ENCODE measurements at regions not wholly inside any gene's neighbourhood (a gene's known extent, or its start where the extent isn't known, plus 50 kb on each side); places are given as distances from the start of the nearest gene placed in this dataset.

- no peak overlapping the region for H3K4me3 ChIP-seq
- H3K36me3 ChIP-seq, result no peaks in the 10 kb centered on the region
- WGBS, 2 donors, result 92 to 94% methylated on average over 1 of the region's 1 CpG
These were observed 90.3 kb downstream of the SMIM20 start for GRCh38 chr4:26004290-26004689.

GRCh38 chr4:26005764-26006163 is 91.7 kb downstream of the SMIM20 start:
- DNase-seq (ENCODE audit: low spot score in 2 of 2), result no peak
- H3K27me3 ChIP-seq, result no peaks in the 10 kb centered on the region
- H3K4me1 ChIP-seq, result no peaks in the 10 kb centered on the region
- peaks cover 0 to 15% (median 0%) of the 10 kb centered on the region in 4 donors for H3K9me3 ChIP-seq
- no peak overlapping the region for H3K4me3 ChIP-seq
- TF ChIP-seq POLR2A (IDR thresholded peaks at IDR 0.05) (no peak), CTCF (IDR thresholded peaks at IDR 0.05) (no peak), EP300 (IDR thresholded peaks at IDR 0.05) (no peak)
- H3K27ac ChIP-seq, result no peak overlapping the region
- H3K36me3 ChIP-seq, result no peaks in the 10 kb centered on the region
- 65 to 69% methylated on average over 4 of the region's 4 CpGs for WGBS, 2 donors

More at GRCh38 chr4:26004290-26004689, 90.3 kb downstream of the SMIM20 start:
- no peak for TF ChIP-seq CTCF (IDR thresholded peaks at IDR 0.05)
- no peak for TF ChIP-seq POLR2A (IDR thresholded peaks at IDR 0.05)
- TF ChIP-seq EP300 (IDR thresholded peaks at IDR 0.05), result no peak
- Histone ChIP-seq H3K27me3 (no peaks in the 10 kb centered on the region), H3K27ac (no peak overlapping the region), H3K9me3 (peaks cover 0 to 11% (median 0%) of the 10 kb centered on the region in 4 donors), H3K4me1 (no peaks in the 10 kb centered on the region)
- DNase-seq (ENCODE audit: low spot score in 2 of 2), result no peak

GRCh38 chr4:26008737-26009136 is 94.7 kb downstream of the SMIM20 start:
- Histone ChIP-seq H3K36me3 (no peaks in the 10 kb centered on the region), H3K4me1 (peaks cover 0 to under 1% (median 0%) of the 10 kb centered on the region in 4 donors), H3K4me3 (no peak overlapping the region), H3K27me3 (no peaks in the 10 kb centered on the region), H3K27ac (no peak overlapping the region), H3K9me3 (peaks cover 0 to 15% (median 0%) of the 10 kb centered on the region in 4 donors)
- 0% methylated on average over 1 of the region's 1 CpG for WGBS, 2 donors
- no peak for TF ChIP-seq EP300 (IDR thresholded peaks at IDR 0.05)
- no peak for TF ChIP-seq POLR2A (IDR thresholded peaks at IDR 0.05)
- TF ChIP-seq CTCF (IDR thresholded peaks at IDR 0.05), result no peak
- no peak for DNase-seq (ENCODE audit: low spot score in 2 of 2)

GRCh38 chr4:26009502-26009901 is 95.5 kb downstream of the SMIM20 start:
- no peaks in the 10 kb centered on the region for H3K36me3 ChIP-seq
- WGBS, 2 donors, result 88 to 92% methylated on average over 3 of the region's 3 CpGs

GRCh38 chr4:26010304-26010703 is 96.3 kb downstream of the SMIM20 start:
- H3K27ac ChIP-seq, result no peak overlapping the region
- H3K9me3 ChIP-seq, result peaks cover 0 to 15% (median 0%) of the 10 kb centered on the region in 4 donors
- no peaks in the 10 kb centered on the region for H3K27me3 ChIP-seq
- DNase-seq (ENCODE audit: low spot score in 2 of 2), result no peak
- 42 to 50% methylated on average over 2 of the region's 2 CpGs for WGBS, 2 donors
- no peak for TF ChIP-seq EP300 (IDR thresholded peaks at IDR 0.05)
- no peaks in the 10 kb centered on the region for H3K36me3 ChIP-seq
- H3K4me1 ChIP-seq, result peaks cover 0 to 16% (median 0%) of the 10 kb centered on the region in 4 donors
- no peak overlapping the region for H3K4me3 ChIP-seq

More at GRCh38 chr4:26009502-26009901, 95.5 kb downstream of the SMIM20 start:
- H3K4me1 ChIP-seq, result peaks cover 0 to 8% (median 0%) of the 10 kb centered on the region in 4 donors
- no peak overlapping the region for H3K4me3 ChIP-seq
- no peaks in the 10 kb centered on the region for H3K27me3 ChIP-seq
- TF ChIP-seq CTCF (IDR thresholded peaks at IDR 0.05) (no peak), EP300 (IDR thresholded peaks at IDR 0.05) (no peak), POLR2A (IDR thresholded peaks at IDR 0.05) (no peak)
- DNase-seq (ENCODE audit: low spot score in 2 of 2), result no peak
- no peak overlapping the region for H3K27ac ChIP-seq
- peaks cover 0 to 15% (median 0%) of the 10 kb centered on the region in 4 donors for H3K9me3 ChIP-seq

GRCh38 chr4:26013629-26014028 is 99.6 kb downstream of the SMIM20 start:
- TF ChIP-seq POLR2A (IDR thresholded peaks at IDR 0.05) (no peak), CTCF (IDR thresholded peaks at IDR 0.05) (no peak), EP300 (IDR thresholded peaks at IDR 0.05) (no peak)
- Histone ChIP-seq H3K9me3 (peaks cover 0 to 9% (median 0%) of the 10 kb centered on the region in 4 donors), H3K4me1 (peaks cover 0 to 27% (median 0%) of the 10 kb centered on the region in 4 donors), H3K27ac (no peak overlapping the region), H3K27me3 (no peaks in the 10 kb centered on the region), H3K36me3 (no peaks in the 10 kb centered on the region), H3K4me3 (no peak overlapping the region)
- DNase-seq (ENCODE audit: low spot score in 2 of 2), result no peak
- 0 to 2% methylated on average over 2 of the region's 2 CpGs for WGBS, 2 donors

All from tibial nerve (tissue), 4 donors.